H9 (cell line): ENCODE measurements at regions not wholly inside any gene's neighbourhood (a gene's known extent, or its start where the extent isn't known, plus 50 kb on each side); places are given as distances from the start of the nearest gene placed in this dataset.

Experiments
- DNase-seq: peaks from one replicate; pipeline ENCODE4 v3.0.0-alpha.2; 2017
- H2AFZ ChIP-seq: one replicate; pipeline ENCODE4 v1.6.1; 2013; ENCODE audit warnings: mild to moderate bottlenecking, low read length, control low read depth, moderate library complexity
- H2AK5ac ChIP-seq: 2 replicates; pipeline ENCODE4 v1.6.1; 2013; ENCODE audit warnings: low read length, control low read depth, mixed read lengths; ENCODE audit not compliant: insufficient read length
- H2BK120ac ChIP-seq: one replicate; pipeline ENCODE4 v1.6.1; 2013; ENCODE audit warnings: low read depth, mild to moderate bottlenecking, low read length, control low read depth, inconsistent platforms; ENCODE audit not compliant: poor library complexity, severe bottlenecking
- H2BK12ac ChIP-seq: 2 replicates; pipeline ENCODE4 v1.6.1; 2013; ENCODE audit warnings: low read length, control low read depth, mixed read lengths, low read depth; ENCODE audit not compliant: insufficient read length
- H2BK15ac ChIP-seq: 2 replicates; pipeline ENCODE4 v1.6.1; 2013; ENCODE audit warnings: low read depth, low read length, control low read depth
- H2BK20ac ChIP-seq: one replicate; pipeline ENCODE4 v1.6.1; 2013; ENCODE audit warnings: low read depth, mild to moderate bottlenecking, low read length, control low read depth, inconsistent platforms; ENCODE audit not compliant: poor library complexity, severe bottlenecking
- H2BK5ac ChIP-seq: 2 replicates; pipeline ENCODE4 v1.6.1; 2013; ENCODE audit warnings: low read length, control low read depth, mixed read lengths; ENCODE audit not compliant: insufficient read length
- H3K14ac ChIP-seq: 2 replicates; pipeline ENCODE4 v1.6.1; 2013; ENCODE audit warnings: low read length, control low read depth; ENCODE audit not compliant: insufficient read depth
- H3K18ac ChIP-seq: 2 replicates; pipeline ENCODE4 v1.6.1; 2013; ENCODE audit warnings: low read depth, mild to moderate bottlenecking, mixed read lengths, low read length, control low read depth; ENCODE audit not compliant: insufficient read length
- H3K23ac ChIP-seq: 2 replicates; pipeline ENCODE4 v1.6.1; 2013; ENCODE audit warnings: low read length, control low read depth, mixed read lengths, low read depth; ENCODE audit not compliant: insufficient read length
- H3K23me2 ChIP-seq: 2 replicates; pipeline ENCODE4 v1.6.1; 2013; ENCODE audit warnings: low read depth, mild to moderate bottlenecking, mixed read lengths, low read length, control low read depth; ENCODE audit not compliant: insufficient read length, poor library complexity, severe bottlenecking
- H3K27ac ChIP-seq: 2 replicates; pipeline ENCODE4 v1.5.1; 2013; ENCODE audit warnings: low read length, control low read depth, mixed read lengths, low read depth; ENCODE audit not compliant: insufficient read length
- H3K27me3 ChIP-seq: 2 replicates; pipeline ENCODE4 v1.6.1; 2013; ENCODE audit warnings: low read length, control low read depth, inconsistent platforms; ENCODE audit not compliant: insufficient read depth
- H3K4ac ChIP-seq: 2 replicates; pipeline ENCODE4 v1.6.1; 2013; ENCODE audit warnings: low read depth, mild to moderate bottlenecking, control low read depth, inconsistent platforms, low read length, moderate library complexity
- H3K4me1 ChIP-seq: 2 replicates; pipeline ENCODE4 v1.6.1; 2013; ENCODE audit warnings: low read length, control low read depth, inconsistent platforms; ENCODE audit not compliant: insufficient read depth
- H3K4me2 ChIP-seq: 2 replicates; pipeline ENCODE4 v1.6.1; 2013; ENCODE audit warnings: low read length, control low read depth, mixed read lengths; ENCODE audit not compliant: insufficient read length, insufficient read depth
- H3K56ac ChIP-seq: 2 replicates; pipeline ENCODE4 v1.6.1; 2013; ENCODE audit warnings: low read depth, mild to moderate bottlenecking, mixed read lengths, low read length, control low read depth; ENCODE audit not compliant: insufficient read length
- H3K79me1 ChIP-seq: 2 replicates; pipeline ENCODE4 v1.6.1; 2013; ENCODE audit warnings: low read depth, mild to moderate bottlenecking, moderate library complexity, low read length, control low read depth, inconsistent platforms; ENCODE audit not compliant: insufficient read depth, poor library complexity, severe bottlenecking
- H3K79me2 ChIP-seq: 2 replicates; pipeline ENCODE4 v1.6.1; 2013; ENCODE audit warnings: low read length, control low read depth, inconsistent platforms; ENCODE audit not compliant: insufficient read depth
- H3K9ac ChIP-seq: 2 replicates; pipeline ENCODE4 v1.6.1; 2013; ENCODE audit warnings: low read length, control low read depth, mixed read lengths; ENCODE audit not compliant: insufficient read length; ENCODE audit errors: extremely low read depth
- H3K9me3 ChIP-seq: one replicate; pipeline ENCODE4 v1.6.1; 2013; ENCODE audit warnings: low read depth, low read length, inconsistent platforms; ENCODE audit not compliant: control insufficient read depth
- H3T11ph ChIP-seq: one replicate; pipeline ENCODE4 v1.6.1; 2013; ENCODE audit warnings: mild to moderate bottlenecking, low read length, control low read depth, inconsistent platforms
- H4K20me1 ChIP-seq: one replicate; pipeline ENCODE4 v1.6.1; 2013; ENCODE audit not compliant: control insufficient read depth, insufficient read length, insufficient read depth
- H4K5ac ChIP-seq: 2 replicates; pipeline ENCODE4 v1.6.1; 2013; ENCODE audit warnings: low read depth, mild to moderate bottlenecking, mixed read lengths, low read length, control low read depth; ENCODE audit not compliant: insufficient read length
- H4K8ac ChIP-seq: replicated peaks from 2 replicates; pipeline ENCODE4 v1.6.1; 2013; ENCODE audit warnings: low read length, control low read depth, mixed read lengths, low read depth; ENCODE audit not compliant: insufficient read length
- H4K91ac ChIP-seq: 2 replicates; pipeline ENCODE4 v1.6.1; 2013; ENCODE audit warnings: low read depth, mild to moderate bottlenecking, moderate library complexity, mixed read lengths, low read length, control low read depth; ENCODE audit not compliant: insufficient read length
- H3K27ac Mint-ChIP-seq, 3 experiments: 2 replicates in 2 of 3; 3 replicates in 1 of 3; pipeline ENCODE4 v1.8.0; 2020 to 2021; ENCODE audit warnings: mixed read lengths in 3 of 3, mild to moderate bottlenecking in 1 of 3, moderate library complexity in 1 of 3
- H3K27me3 Mint-ChIP-seq: 2 replicates; pipeline ENCODE4 v1.8.0; 2021; ENCODE audit warnings: low read depth, mild to moderate bottlenecking, moderate library complexity, mixed read lengths
- H3K36me3 Mint-ChIP-seq, 3 experiments: 2 replicates in 2 of 3; 3 replicates in 1 of 3; pipeline ENCODE4 v1.8.0; 2020 to 2021; ENCODE audit warnings: low read depth in 3 of 3, mixed read lengths in 3 of 3; ENCODE audit not compliant: insufficient read depth in 1 of 3
- H3K4me1 Mint-ChIP-seq, 2 experiments: 2 replicates each; pipeline ENCODE4 v1.8.0; 2020; ENCODE audit warnings: mixed read lengths in 2 of 2
- H3K4me3 Mint-ChIP-seq, 2 experiments: 2 replicates in 1 of 2; 3 replicates in 1 of 2; pipeline ENCODE4 v1.8.0; 2020 to 2021; ENCODE audit warnings: mild to moderate bottlenecking in 2 of 2, mixed read lengths in 2 of 2, moderate library complexity in 1 of 2
- H3K9me3 Mint-ChIP-seq, 2 experiments: 2 replicates in 1 of 2; 3 replicates in 1 of 2; pipeline ENCODE4 v1.8.0; 2020; ENCODE audit warnings: mild to moderate bottlenecking in 2 of 2, mixed read lengths in 2 of 2, moderate library complexity in 1 of 2
- WGBS: extraction: QIAGEN DNeasy Blood & Tissue Kit; methylation state at CpG from one replicate; pipeline ENCODE4 v1.1.7; 2013; ENCODE audit warnings: missing lambda C conversion rate, low lambda C conversion rate, mixed read lengths; ENCODE audit not compliant: insufficient read length; ENCODE audit errors: extremely low coverage; 5-methylcytosine and 5-hydroxymethylcytosine counted together
- TF ChIP-seq, protein P1 (sequence below): fragments of 200-600 bp; sonication (generic); conservative IDR thresholded peaks from 3 replicates; pipeline ENCODE4 v1.8.0; 2021; ENCODE audit warnings: antibody characterized with exemption, mild to moderate bottlenecking

GRCh38 chr10:65660006-65660405 lies 1265.8 kb upstream of the LRRTM3 start:
- Histone ChIP-seq H3K27me3 (no peaks in the 10 kb centered on the region), H3K18ac (no peak overlapping the region), H2BK12ac (no peak overlapping the region), H3K14ac (no peak overlapping the region), H4K5ac (no peak overlapping the region), H2BK20ac (no peak overlapping the region), H3K79me1 (no peaks in the 10 kb centered on the region), H3K4me2 (no peak overlapping the region), H3K4ac (no peak overlapping the region), H4K8ac (no peak overlapping the region), H2BK120ac (no peak overlapping the region), H3K9me3 (no peaks in the 10 kb centered on the region), H3K23ac (no peak overlapping the region), H4K91ac (no peak overlapping the region), H3K23me2 (no peaks in the 10 kb centered on the region), H2BK15ac (no peak overlapping the region), H3K56ac (no peak overlapping the region), H3K79me2 (no peaks in the 10 kb centered on the region), H3K9ac (no peak overlapping the region), H2AK5ac (no peak overlapping the region), H4K20me1 (no peaks in the 10 kb centered on the region), H2AFZ (no peak overlapping the region), H2BK5ac (no peak overlapping the region), H3K4me1 (no peaks in the 10 kb centered on the region), H3T11ph (no peak overlapping the region), H3K27ac (no peak overlapping the region)
- Mint-ChIP-seq H3K36me3 (peaks cover 12 to 50% (median 14%) of the 10 kb centered on the region in 3 experiments; a peak in 6 of 7 replicates), H3K4me1 (no peaks in the 10 kb centered on the region), H3K9me3 (peaks cover 29 to 32% of the 10 kb centered on the region in 2 experiments), H3K27ac (no peak overlapping the region), H3K27me3 (no peaks in the 10 kb centered on the region), H3K4me3 (no peak overlapping the region)
- WGBS = no CpG with 5 or more reads among the region's 1 CpG
- no peak for DNase-seq
- TF ChIP-seq, protein P1, sequence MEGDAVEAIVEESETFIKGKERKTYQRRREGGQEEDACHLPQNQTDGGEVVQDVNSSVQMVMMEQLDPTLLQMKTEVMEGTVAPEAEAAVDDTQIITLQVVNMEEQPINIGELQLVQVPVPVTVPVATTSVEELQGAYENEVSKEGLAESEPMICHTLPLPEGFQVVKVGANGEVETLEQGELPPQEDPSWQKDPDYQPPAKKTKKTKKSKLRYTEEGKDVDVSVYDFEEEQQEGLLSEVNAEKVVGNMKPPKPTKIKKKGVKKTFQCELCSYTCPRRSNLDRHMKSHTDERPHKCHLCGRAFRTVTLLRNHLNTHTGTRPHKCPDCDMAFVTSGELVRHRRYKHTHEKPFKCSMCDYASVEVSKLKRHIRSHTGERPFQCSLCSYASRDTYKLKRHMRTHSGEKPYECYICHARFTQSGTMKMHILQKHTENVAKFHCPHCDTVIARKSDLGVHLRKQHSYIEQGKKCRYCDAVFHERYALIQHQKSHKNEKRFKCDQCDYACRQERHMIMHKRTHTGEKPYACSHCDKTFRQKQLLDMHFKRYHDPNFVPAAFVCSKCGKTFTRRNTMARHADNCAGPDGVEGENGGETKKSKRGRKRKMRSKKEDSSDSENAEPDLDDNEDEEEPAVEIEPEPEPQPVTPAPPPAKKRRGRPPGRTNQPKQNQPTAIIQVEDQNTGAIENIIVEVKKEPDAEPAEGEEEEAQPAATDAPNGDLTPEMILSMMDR = no peak
